K562 (cell line): ENCODE measurements at regions not wholly inside any gene's neighbourhood (a gene's known extent, or its start where the extent isn't known, plus 50 kb on each side); places are given as distances from the start of the nearest gene placed in this dataset.

Source experiments
- ATAC-seq: fragments of 200-7000 bp; cut with Tn5 transposase; 3 replicates; pipeline ENCODE4 v1.9.1; 2020; ENCODE audit warnings: moderate library complexity
- BruUV-seq: library from RNA; stranded (reverse); fragments of 400-500 nt; replicated peaks from 2 replicates; lab custom pipeline; 2021; lab: Mats Ljungman, UMichigan
- CTCF ChIA-PET: fragments of 300-600 bp; formaldehyde crosslinking; extraction: SDS; loops from one replicate; lab custom pipeline; 2021; ENCODE audit warnings: low intra/inter-chr PET ratio; lab: Yijun Ruan, JAX
- POLR2A ChIA-PET: fragments of 300-600, 350-650 bp; sonication (Branson Sonifier 250); formaldehyde crosslinking; extraction: SDS; loops from one replicate; lab custom pipeline; 2021; ENCODE audit warnings: antibody characterized with exemption, inconsistent platforms; lab: Yijun Ruan, JAX
- DNase-seq, 4 experiments: peaks; one replicate each; pipeline versions ENCODE4 v3.0.0 to v3.0.0-alpha.2; 2011 to 2018; ENCODE audit warnings: low spot score in 3 of 4, mixed read lengths in 3 of 4; ENCODE audit errors: extremely low read depth in 1 of 4
- FAIRE-seq: peaks from 2 replicates; lab custom pipeline; 2011; peaks lifted over from hg19 to GRCh38; lab: Jason Lieb, UNC
- H2AFZ ChIP-seq: 2 replicates; pipeline ENCODE4 v1.6.0; 2011; ENCODE audit warnings: low read depth, low read length, control low read depth, inconsistent platforms
- H3K27ac ChIP-seq: fragments of 200-600 bp; 3 replicates; pipeline ENCODE4 v1.8.0; 2011; ENCODE audit warnings: low read depth, mild to moderate bottlenecking, control low read depth, inconsistent platforms, low read length, moderate library complexity, mixed read lengths; ENCODE audit errors: extremely low read depth
- H3K27me3 ChIP-seq, 2 experiments: fragments of 300-600 bp in 1 of 2; 2 replicates in 1 of 2; 3 replicates in 1 of 2; pipeline versions ENCODE4 v1.6.0 to v1.8.0; 2011; ENCODE audit warnings: inconsistent platforms in 2 of 2, low read length in 2 of 2, mild to moderate bottlenecking in 1 of 2, mixed read lengths in 1 of 2, moderate library complexity in 1 of 2; ENCODE audit not compliant: control insufficient read depth in 2 of 2, insufficient read depth in 2 of 2
- H3K36me3 ChIP-seq: fragments of 300-600 bp; 3 replicates; pipeline ENCODE4 v1.8.0; 2011; ENCODE audit warnings: mild to moderate bottlenecking, low read length, inconsistent platforms; ENCODE audit not compliant: control insufficient read depth, insufficient read depth
- H3K4me1 ChIP-seq, 2 experiments: fragments of 200-600 bp in 1 of 2; replicated peaks in 1 of 2; 2 replicates in 1 of 2; 3 replicates in 1 of 2; pipeline versions ENCODE4 v1.5.1 to v1.8.0; 2011; ENCODE audit warnings: inconsistent platforms in 2 of 2, low read length in 2 of 2, mild to moderate bottlenecking in 1 of 2, mixed read lengths in 1 of 2, moderate library complexity in 1 of 2; ENCODE audit not compliant: control insufficient read depth in 2 of 2, insufficient read depth in 2 of 2
- H3K4me2 ChIP-seq: 2 replicates; pipeline ENCODE4 v1.6.1; 2011; ENCODE audit warnings: low read length, control low read depth, inconsistent platforms, mixed read lengths; ENCODE audit not compliant: insufficient read depth
- H3K4me3 ChIP-seq: fragments of 200-600 bp; sonication (generic), shearing (Covaris generic); 2 replicates; pipeline ENCODE4 v1.5.1; 2016; ENCODE audit warnings: control low read depth, inconsistent platforms
- H3K79me2 ChIP-seq: fragments of 200-600 bp; 3 replicates; pipeline ENCODE4 v1.8.0; 2011; ENCODE audit warnings: low read length, inconsistent platforms; ENCODE audit not compliant: control insufficient read depth, insufficient read depth
- H3K9ac ChIP-seq, 2 experiments: 2 replicates each; pipeline versions ENCODE4 v1.6.0 to v1.6.1; 2011; ENCODE audit warnings: low read depth in 2 of 2, low read length in 2 of 2, control low read depth in 1 of 2, inconsistent platforms in 1 of 2, mild to moderate bottlenecking in 1 of 2, mixed read lengths in 1 of 2; ENCODE audit not compliant: insufficient read depth in 1 of 2
- H3K9me1 ChIP-seq: one replicate; pipeline ENCODE4 v1.6.0; 2011; ENCODE audit warnings: inconsistent platforms, mild to moderate bottlenecking, low read length, moderate library complexity; ENCODE audit not compliant: control insufficient read depth, insufficient read depth
- H3K9me3 ChIP-seq: replicated peaks from 2 replicates; pipeline ENCODE4 v1.5.1; 2011; ENCODE audit warnings: low read depth, low read length, inconsistent platforms; ENCODE audit not compliant: control insufficient read depth, insufficient read depth
- H4K20me1 ChIP-seq: replicated peaks from 2 replicates; pipeline ENCODE4 v1.6.1; 2011; ENCODE audit warnings: low read length, inconsistent platforms, mixed read lengths; ENCODE audit not compliant: control insufficient read depth, insufficient read depth
- BCLAF1 ChIP-seq, 2 experiments: fragments of 450-650 bp in 1 of 2; IDR thresholded peaks; 2 replicates each; pipeline ENCODE4 v1.6.1; 2011 to 2017; ENCODE audit warnings: low read depth in 2 of 2, antibody characterized with exemption in 1 of 2, borderline replicate concordance in 1 of 2, low read length in 1 of 2, mild to moderate bottlenecking in 1 of 2, mixed read lengths in 1 of 2; ENCODE audit not compliant: control insufficient read depth in 1 of 2
- KDM1A ChIP-seq, 2 experiments: fragments of 450-650 bp; IDR thresholded peaks; 2 replicates each; pipeline ENCODE4 v1.6.1; 2016; ENCODE audit warnings: mild to moderate bottlenecking in 2 of 2
- WGBS: fragments of 100-300 bp; shearing (Covaris generic); methylation state at CpG from one replicate; pipeline ENCODE4 v1.1.6; 2016; ENCODE audit warnings: low coverage, mixed read lengths; ENCODE audit not compliant: insufficient coverage; ENCODE audit errors: missing lambda C conversion rate; 5-methylcytosine and 5-hydroxymethylcytosine counted together
- in situ Hi-C: fragments of 300-500 bp; cut with MboI; formaldehyde crosslinking; loops from 4 replicates; pipeline ENCODE4 v1.15.0; 2018; ENCODE audit warnings: inconsistent platforms, mixed read lengths
- intact Hi-C: fragments of 100-400 bp; cut with micrococcal nuclease; formaldehyde crosslinking; loops from 2 replicates; pipeline ENCODE4 v1.14.2; 2022

GRCh38 chr4:96097693-96098092 lies 257.8 kb downstream of the PDHA2 start (continued):
- no peak for TF ChIP-seq BCLAF1 (IDR thresholded peaks at IDR 0.05; ENCODE audit: borderline replicate concordance in 1 of 2, control insufficient read depth in 1 of 2, low read depth in 2 of 2, low read length in 1 of 2)

GRCh38 chr4:96099031-96099430 lies 259.1 kb downstream of the PDHA2 start:
- BruUV-seq: no TSS peak
- no peak for DNase-seq
- FAIRE-seq: no peak
- in situ Hi-C loops (no loop called here), intact Hi-C loops (no loop called here)
- Histone ChIP-seq H3K27ac (no peak overlapping the region), H4K20me1 (no peaks in the 10 kb centered on the region), H3K4me3 (no peak overlapping the region), H3K4me1 (no peaks in the 10 kb centered on the region), H3K9ac (no peak overlapping the region), H3K9me1 (no peaks in the 10 kb centered on the region), H2AFZ (no peak overlapping the region), H3K36me3 (no peaks in the 10 kb centered on the region), H3K27me3 (no peaks in the 10 kb centered on the region), H3K79me2 (no peaks in the 10 kb centered on the region), H3K4me2 (no peak overlapping the region), H3K9me3 (no peaks in the 10 kb centered on the region)
- TF ChIP-seq KDM1A (IDR thresholded peaks at IDR 0.05): no peak
- WGBS: 7% methylated on average over 1 of the region's 1 CpG
- CTCF ChIA-PET: no interaction called here
- POLR2A ChIA-PET: no interaction called here
- ATAC-seq: no peak
